A673 (cell line): ENCODE measurements at regions not wholly inside any gene's neighbourhood (a gene's known extent, or its start where the extent isn't known, plus 50 kb on each side); places are given as distances from the start of the nearest gene placed in this dataset.

Source experiments
- EZH2 ChIP-seq: fragments of 200-600 bp; sonication (generic); IDR thresholded peaks from 2 replicates; pipeline ENCODE4 v1.6.1; 2017; ENCODE audit warnings: borderline replicate concordance, low read depth, mild to moderate bottlenecking, mixed read lengths, antibody characterized with exemption, low read length; ENCODE audit not compliant: poor library complexity, severe bottlenecking
- TF ChIP-seq, protein P1 (sequence below): fragments of 300-800, 200-600 bp; sonication (generic); conservative IDR thresholded peaks from 2 replicates; pipeline ENCODE4 v1.5.1; 2017; ENCODE audit warnings: low read depth, mild to moderate bottlenecking, antibody characterized with exemption, low read length, moderate library complexity, mixed read lengths

DNA sequence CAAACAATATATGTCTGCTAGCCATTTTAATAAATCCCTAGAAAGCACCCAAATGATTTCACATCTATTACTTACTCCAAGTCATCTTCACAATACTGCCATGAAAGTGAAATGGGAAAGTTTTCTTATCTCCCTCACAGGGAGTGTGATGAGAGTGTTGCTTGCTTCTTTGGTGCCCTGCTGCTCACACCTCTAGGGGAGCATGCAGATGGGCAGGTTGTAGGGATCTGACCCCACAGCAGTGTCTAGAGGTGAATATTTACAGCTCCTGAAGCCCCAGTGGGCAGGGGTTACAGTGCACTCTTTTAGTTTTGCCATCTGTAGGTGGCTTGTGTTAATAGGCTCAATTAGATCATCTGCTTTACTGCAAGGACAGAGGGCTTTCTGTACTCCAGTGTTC lies 173.2 kb downstream of the GABRG2 start:
- TF ChIP-seq, protein P1, sequence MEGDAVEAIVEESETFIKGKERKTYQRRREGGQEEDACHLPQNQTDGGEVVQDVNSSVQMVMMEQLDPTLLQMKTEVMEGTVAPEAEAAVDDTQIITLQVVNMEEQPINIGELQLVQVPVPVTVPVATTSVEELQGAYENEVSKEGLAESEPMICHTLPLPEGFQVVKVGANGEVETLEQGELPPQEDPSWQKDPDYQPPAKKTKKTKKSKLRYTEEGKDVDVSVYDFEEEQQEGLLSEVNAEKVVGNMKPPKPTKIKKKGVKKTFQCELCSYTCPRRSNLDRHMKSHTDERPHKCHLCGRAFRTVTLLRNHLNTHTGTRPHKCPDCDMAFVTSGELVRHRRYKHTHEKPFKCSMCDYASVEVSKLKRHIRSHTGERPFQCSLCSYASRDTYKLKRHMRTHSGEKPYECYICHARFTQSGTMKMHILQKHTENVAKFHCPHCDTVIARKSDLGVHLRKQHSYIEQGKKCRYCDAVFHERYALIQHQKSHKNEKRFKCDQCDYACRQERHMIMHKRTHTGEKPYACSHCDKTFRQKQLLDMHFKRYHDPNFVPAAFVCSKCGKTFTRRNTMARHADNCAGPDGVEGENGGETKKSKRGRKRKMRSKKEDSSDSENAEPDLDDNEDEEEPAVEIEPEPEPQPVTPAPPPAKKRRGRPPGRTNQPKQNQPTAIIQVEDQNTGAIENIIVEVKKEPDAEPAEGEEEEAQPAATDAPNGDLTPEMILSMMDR: no peak
- no peak for TF ChIP-seq EZH2
